WTC11 (cell line): ENCODE measurements at regions not wholly inside any gene's neighbourhood (a gene's known extent, or its start where the extent isn't known, plus 50 kb on each side); places are given as distances from the start of the nearest gene placed in this dataset.

Experiments
- ATAC-seq: fragments of 200-7000 bp; cut with Tn5 transposase; 2 replicates; pipeline ENCODE4 v1.10.0; 2021; ENCODE audit warnings: mild to moderate bottlenecking, moderate library complexity
- CTCF ChIA-PET: fragments of 300-600 bp; sonication (Branson Sonifier 250); formaldehyde crosslinking; loops from one replicate; lab custom pipeline; 2021; ENCODE audit warnings: antibody characterized with exemption; lab: Charles Lee
- POLR2A ChIA-PET: fragments of 350-600 bp; sonication (Branson Sonifier 250); formaldehyde crosslinking; loops from one replicate; lab custom pipeline; 2021; ENCODE audit warnings: antibody characterized with exemption; lab: Charles Lee
- DNase-seq: peaks from one replicate; pipeline ENCODE4 v3.0.0; 2021; ENCODE audit warnings: low spot score
- H3K27ac Mint-ChIP-seq: 2 replicates; pipeline ENCODE4 v1.8.0; 2021; ENCODE audit warnings: mixed read lengths
- H3K27me3 Mint-ChIP-seq: 2 replicates; pipeline ENCODE4 v1.8.0; 2021; ENCODE audit warnings: low read depth, mild to moderate bottlenecking, moderate library complexity, mixed read lengths
- H3K36me3 Mint-ChIP-seq: 2 replicates; pipeline ENCODE4 v1.8.0; 2021; ENCODE audit warnings: mixed read lengths
- H3K4me1 Mint-ChIP-seq: 2 replicates; pipeline ENCODE4 v1.8.0; 2022; ENCODE audit warnings: mixed read lengths
- H3K4me3 Mint-ChIP-seq: 2 replicates; pipeline ENCODE4 v1.8.0; 2021; ENCODE audit warnings: mild to moderate bottlenecking, moderate library complexity, mixed read lengths
- H3K9me3 Mint-ChIP-seq: 2 replicates; pipeline ENCODE4 v1.8.0; 2021; ENCODE audit warnings: mixed read lengths
- ATF2 ChIP-seq: sonication (generic); formaldehyde crosslinking; IDR thresholded peaks from 2 replicates; pipeline ENCODE4 v1.8.1; 2022; ENCODE audit warnings: low read depth, missing genetic modification reagents, borderline replicate concordance
- CREB1 ChIP-seq: sonication (generic); formaldehyde crosslinking; IDR thresholded peaks from 2 replicates; pipeline ENCODE4 v1.8.0; 2023; ENCODE audit warnings: mild to moderate bottlenecking, missing genetic modification reagents
- E2F1 ChIP-seq: sonication (generic); formaldehyde crosslinking; IDR thresholded peaks from 2 replicates; pipeline ENCODE4 v1.8.0; 2022; ENCODE audit warnings: mild to moderate bottlenecking, missing genetic modification reagents
- ETV6 ChIP-seq: sonication (generic); formaldehyde crosslinking; IDR thresholded peaks from 2 replicates; pipeline ENCODE4 v1.8.1; 2022; ENCODE audit warnings: mild to moderate bottlenecking, missing genetic modification reagents
- FOXJ3 ChIP-seq: sonication (generic); formaldehyde crosslinking; IDR thresholded peaks from 2 replicates; pipeline ENCODE4 v1.9.0; 2021; ENCODE audit warnings: missing genetic modification reagents, mild to moderate bottlenecking, borderline replicate concordance
- FOXP4 ChIP-seq: sonication (generic); formaldehyde crosslinking; IDR thresholded peaks from 2 replicates; pipeline ENCODE4 v1.8.0; 2022; ENCODE audit warnings: mild to moderate bottlenecking, missing genetic modification reagents
- IRF2 ChIP-seq: sonication (generic); formaldehyde crosslinking; IDR thresholded peaks from 2 replicates; pipeline ENCODE4 v1.8.0; 2022; ENCODE audit warnings: low read depth, missing genetic modification reagents, borderline replicate concordance
- JAZF1 ChIP-seq: fragments of 250-450 bp; sonication (Bioruptor Pico); IDR thresholded peaks from 2 replicates; pipeline ENCODE4 v1.9.0; 2021; ENCODE audit warnings: moderate library complexity, mild to moderate bottlenecking, inconsistent platforms
- KAT7 ChIP-seq: sonication (generic); formaldehyde crosslinking; IDR thresholded peaks from 2 replicates; pipeline ENCODE4 v1.8.1; 2023; ENCODE audit warnings: missing genetic modification reagents, mild to moderate bottlenecking, borderline replicate concordance
- MYBL2 ChIP-seq: sonication (generic); formaldehyde crosslinking; IDR thresholded peaks from 2 replicates; pipeline ENCODE4 v1.8.1; 2023; ENCODE audit warnings: mild to moderate bottlenecking, moderate library complexity, missing genetic modification reagents
- NFATC4 ChIP-seq: fragments of 250-450 bp; sonication (Bioruptor Pico); IDR thresholded peaks from 2 replicates; pipeline ENCODE4 v1.9.0; 2021; ENCODE audit warnings: mild to moderate bottlenecking
- PREB ChIP-seq: sonication (generic); formaldehyde crosslinking; IDR thresholded peaks from 2 replicates; pipeline ENCODE4 v1.8.1; 2022; ENCODE audit warnings: mild to moderate bottlenecking, missing genetic modification reagents, moderate library complexity, borderline replicate concordance
- PRRX2 ChIP-seq: fragments of 250-450 bp; sonication (Bioruptor Pico); IDR thresholded peaks from 2 replicates; pipeline ENCODE4 v1.8.0; 2021; ENCODE audit warnings: mild to moderate bottlenecking
- SMAD3 ChIP-seq: sonication (generic); formaldehyde crosslinking; IDR thresholded peaks from 2 replicates; pipeline ENCODE4 v1.8.0; 2022; ENCODE audit warnings: missing genetic modification reagents, mild to moderate bottlenecking, borderline replicate concordance
- SMAD4 ChIP-seq: sonication (generic); formaldehyde crosslinking; IDR thresholded peaks from 2 replicates; pipeline ENCODE4 v1.8.0; 2022; ENCODE audit warnings: mild to moderate bottlenecking, missing genetic modification reagents
- TCF7 ChIP-seq: sonication (generic); formaldehyde crosslinking; IDR thresholded peaks from 2 replicates; pipeline ENCODE4 v1.8.0; 2022; ENCODE audit warnings: mild to moderate bottlenecking, low read depth, missing genetic modification reagents, moderate library complexity
- TP53 ChIP-seq: sonication (generic); formaldehyde crosslinking; IDR thresholded peaks from 2 replicates; pipeline ENCODE4 v1.8.1; 2023; ENCODE audit warnings: mild to moderate bottlenecking, missing genetic modification reagents
- USF2 ChIP-seq: sonication (generic); formaldehyde crosslinking; IDR thresholded peaks from 2 replicates; pipeline ENCODE4 v1.8.1; 2023; ENCODE audit warnings: mild to moderate bottlenecking, missing genetic modification reagents, moderate library complexity
- ZBTB21 ChIP-seq: sonication (generic); formaldehyde crosslinking; IDR thresholded peaks from 2 replicates; pipeline ENCODE4 v1.8.1; 2023; ENCODE audit warnings: mild to moderate bottlenecking, missing genetic modification reagents, borderline replicate concordance
- ZNF121 ChIP-seq: sonication (generic); formaldehyde crosslinking; IDR thresholded peaks from 2 replicates; pipeline ENCODE4 v1.8.0; 2023; ENCODE audit warnings: missing genetic modification reagents
- ZNF317 ChIP-seq: sonication (generic); formaldehyde crosslinking; IDR thresholded peaks from 2 replicates; pipeline ENCODE4 v1.8.1; 2023; ENCODE audit warnings: low read depth, mild to moderate bottlenecking, moderate library complexity, missing genetic modification reagents, borderline replicate concordance
- ZNF396 ChIP-seq: fragments of 250-450 bp; sonication (Bioruptor Pico); IDR thresholded peaks from 2 replicates; pipeline ENCODE4 v1.8.0; 2021; ENCODE audit warnings: mild to moderate bottlenecking, moderate library complexity, borderline replicate concordance
- ZNF416 ChIP-seq: fragments of 250-450 bp; sonication (Bioruptor Pico); IDR thresholded peaks from 2 replicates; pipeline ENCODE4 v1.9.0; 2021; ENCODE audit warnings: mild to moderate bottlenecking, inconsistent platforms

GRCh38 chr14:89516173-89516572 lies 99.1 kb upstream of the FOXN3 start:
- Mint-ChIP-seq H3K36me3 (peaks cover 24% of the 10 kb centered on the region), H3K27me3 (no peaks in the 10 kb centered on the region), H3K4me3 (no peak overlapping the region), H3K9me3 (peaks cover 9% of the 10 kb centered on the region), H3K27ac (no peak overlapping the region), H3K4me1 (peaks cover 34% of the 10 kb centered on the region)
- no peak for ATAC-seq
- CTCF ChIA-PET: no interaction called here
- POLR2A ChIA-PET: interaction anchor here (0.7 to 1.0 kb wide), 2 partner anchors 13 to 35 kb away, joined by 5 read pairs; no protein-coding TSS in a partner anchor
- no peak for TF ChIP-seq PREB (CRISPR knock-in tag)
- no peak for TF ChIP-seq PRRX2 (CRISPR knock-in tag)
- TF ChIP-seq IRF2 (CRISPR knock-in tag): no peak
- no peak for TF ChIP-seq ZBTB21 (CRISPR knock-in tag)
- no peak for DNase-seq

- H3K27me3 Mint-ChIP-seq: no peaks in the 10 kb centered on the region; the same call in 1 of the 2 replicates
- ATAC-seq (no peak), DNase-seq (no peak)
- H3K4me3 Mint-ChIP-seq: no peak overlapping the region
- ChIA-PET CTCF (no interaction called here), POLR2A (interaction anchor here (0.7 kb wide), 1 partner anchor 21 kb away, joined by 3 read pairs; no protein-coding TSS in a partner anchor)
- no peak for TF ChIP-seq IRF2 (CRISPR knock-in tag)
- TF ChIP-seq ZNF416 (CRISPR knock-in tag): no peak
- TF ChIP-seq ATF2: no peak
- TF ChIP-seq SMAD3 (CRISPR knock-in tag): no peak
- no peak for TF ChIP-seq CREB1 (CRISPR knock-in tag)
- TF ChIP-seq FOXP4 (CRISPR knock-in tag): no peak
- no peak for TF ChIP-seq TCF7 (CRISPR knock-in tag)
- TF ChIP-seq SMAD4 (CRISPR knock-in tag): no peak
- TF ChIP-seq ZNF121 (CRISPR knock-in tag): no peak
- no peak for TF ChIP-seq MYBL2 (CRISPR knock-in tag)
- no peak for TF ChIP-seq NFATC4 (CRISPR knock-in tag)
- no peak for TF ChIP-seq ZNF396 (CRISPR knock-in tag)
- TF ChIP-seq E2F1 (CRISPR knock-in tag): no peak
- no peak for TF ChIP-seq FOXJ3 (CRISPR knock-in tag)
- no peak for TF ChIP-seq KAT7 (CRISPR knock-in tag)
- H3K4me1 Mint-ChIP-seq: peaks cover 48% of the 10 kb centered on the region
- peaks cover 27% of the 10 kb centered on the region for H3K36me3 Mint-ChIP-seq
- peaks cover 7% of the 10 kb centered on the region; the same call in 1 of the 2 replicates for H3K9me3 Mint-ChIP-seq
- peak overlapping the region; percentile 44 for H3K27ac Mint-ChIP-seq
These were observed 97.6 kb upstream of the FOXN3 start for GRCh38 chr14:89514601-89515000.

- peaks cover 42% of the 10 kb centered on the region for H3K4me1 Mint-ChIP-seq
- ChIA-PET CTCF (no interaction called here), POLR2A (no interaction called here)
- no peaks in the 10 kb centered on the region; the same call in 1 of the 2 replicates for H3K27me3 Mint-ChIP-seq
- ATAC-seq (no peak), DNase-seq (no peak)
- no peak overlapping the region for H3K4me3 Mint-ChIP-seq
- H3K9me3 Mint-ChIP-seq: peaks cover 16% of the 10 kb centered on the region; the same call in 1 of the 2 replicates
- TF ChIP-seq JAZF1 (CRISPR knock-in tag): no peak
- no peak for TF ChIP-seq SMAD3 (CRISPR knock-in tag)
- no peak for TF ChIP-seq ZNF317 (CRISPR knock-in tag)
- no peak for TF ChIP-seq USF2
- no peak for TF ChIP-seq ETV6 (CRISPR knock-in tag)
- no peak for TF ChIP-seq TP53 (CRISPR knock-in tag)
- peak overlapping the region; percentile 94 for H3K27ac Mint-ChIP-seq
- peaks cover 37% of the 10 kb centered on the region for H3K36me3 Mint-ChIP-seq
These were observed 92.9 kb upstream of the FOXN3 start for GRCh38 chr14:89509891-89510290.
